ENCODE measurements at regions not wholly inside any gene's neighbourhood (a gene's known extent, or its start where the extent isn't known, plus 50 kb on each side); places are given as distances from the start of the nearest gene placed in this dataset.

GRCh38 chr5:56358703-56359681 lies 125.9 kb upstream of the ANKRD55 start:
- Mint-ChIP-seq H3K4me3 (no peak overlapping the region), H3K27ac (no peak overlapping the region)

GRCh38 chr5:56358046-56358445 lies 124.9 kb upstream of the ANKRD55 start:
- Mint-ChIP-seq H3K4me1 (ENCODE audit: low read depth in 2 of 2) (no peaks in the 10 kb centered on the region), H3K27me3 (peaks cover 23 to 59% of the 10 kb centered on the region in 2 donors), H3K4me3 (no peak overlapping the region), H3K9me3 (no peaks in the 10 kb centered on the region), H3K27ac (no peak overlapping the region), H3K36me3 (no peaks in the 10 kb centered on the region)
- ATAC-seq (no peak), DNase-seq (ENCODE audit: low spot score) (no peak)

More at GRCh38 chr5:56358703-56359681, 125.9 kb upstream of the ANKRD55 start:
- Mint-ChIP-seq H3K36me3 (no peaks in the 10 kb centered on the region), H3K4me1 (ENCODE audit: low read depth in 2 of 2) (no peaks in the 10 kb centered on the region), H3K9me3 (peaks cover under 1% of the 10 kb centered on the region), H3K27me3 (peaks cover 25 to 66% of the 10 kb centered on the region in 2 donors)
- no peak for ATAC-seq
- DNase-seq (ENCODE audit: low spot score): no peak

GRCh38 chr5:56357426-56357825 lies 124.3 kb upstream of the ANKRD55 start:
- no peaks in the 10 kb centered on the region for H3K36me3 Mint-ChIP-seq
- no peak for ATAC-seq
- H3K27me3 Mint-ChIP-seq: peaks cover 22 to 58% of the 10 kb centered on the region in 2 donors
- no peak overlapping the region for H3K27ac Mint-ChIP-seq
- H3K4me3 Mint-ChIP-seq: no peak overlapping the region
- no peaks in the 10 kb centered on the region for H3K9me3 Mint-ChIP-seq
- DNase-seq (ENCODE audit: low spot score): no peak
- no peaks in the 10 kb centered on the region for H3K4me1 Mint-ChIP-seq (ENCODE audit: low read depth in 2 of 2)

GRCh38 chr5:56356836-56357160 lies 123.7 kb upstream of the ANKRD55 start:
- Mint-ChIP-seq H3K4me3 (no peak overlapping the region), H3K36me3 (no peaks in the 10 kb centered on the region), H3K9me3 (no peaks in the 10 kb centered on the region), H3K4me1 (ENCODE audit: low read depth in 2 of 2) (no peaks in the 10 kb centered on the region), H3K27me3 (peaks cover 22 to 64% of the 10 kb centered on the region in 2 donors), H3K27ac (no peak overlapping the region)
- ATAC-seq: no peak
- no peak for DNase-seq (ENCODE audit: low spot score)

- no peaks in the 10 kb centered on the region for H3K9me3 Mint-ChIP-seq
- DNase-seq (ENCODE audit: low spot score) (no peak), ATAC-seq (no peak)
- no peaks in the 10 kb centered on the region for H3K4me1 Mint-ChIP-seq (ENCODE audit: low read depth in 2 of 2)
- no peak overlapping the region for H3K4me3 Mint-ChIP-seq
- H3K27me3 Mint-ChIP-seq: peaks cover 17 to 60% of the 10 kb centered on the region in 2 donors
- H3K27ac Mint-ChIP-seq: no peak overlapping the region
- H3K36me3 Mint-ChIP-seq: no peaks in the 10 kb centered on the region
Observed at GRCh38 chr5:56356121-56356835, 123.1 kb upstream of the ANKRD55 start.

GRCh38 chr5:56354836-56355235 lies 121.7 kb upstream of the ANKRD55 start:
- no peak for ATAC-seq
- no peak for DNase-seq (ENCODE audit: low spot score)
- Mint-ChIP-seq H3K36me3 (no peaks in the 10 kb centered on the region), H3K4me3 (no peak overlapping the region), H3K27me3 (peaks cover 24 to 50% of the 10 kb centered on the region in 2 donors), H3K9me3 (no peaks in the 10 kb centered on the region), H3K4me1 (ENCODE audit: low read depth in 2 of 2) (no peaks in the 10 kb centered on the region), H3K27ac (no peak overlapping the region)

- H3K4me3 Mint-ChIP-seq: no peak overlapping the region
- no peak overlapping the region for H3K27ac Mint-ChIP-seq
- no peaks in the 10 kb centered on the region for H3K4me1 Mint-ChIP-seq (ENCODE audit: low read depth in 2 of 2)
- ATAC-seq: no peak
- peaks cover 23 to 42% of the 10 kb centered on the region in 2 donors for H3K27me3 Mint-ChIP-seq
- H3K9me3 Mint-ChIP-seq: no peaks in the 10 kb centered on the region
- H3K36me3 Mint-ChIP-seq: no peaks in the 10 kb centered on the region
- no peak for DNase-seq (ENCODE audit: low spot score)
Observed at GRCh38 chr5:56352808-56353590, 119.9 kb upstream of the ANKRD55 start.

GRCh38 chr5:56350597-56351170 lies 117.6 kb upstream of the ANKRD55 start:
- no peak overlapping the region for H3K27ac Mint-ChIP-seq
- no peaks in the 10 kb centered on the region for H3K4me1 Mint-ChIP-seq (ENCODE audit: low read depth in 2 of 2)
- H3K27me3 Mint-ChIP-seq: peaks cover 23 to 33% of the 10 kb centered on the region in 2 donors
- no peaks in the 10 kb centered on the region for H3K9me3 Mint-ChIP-seq
- H3K4me3 Mint-ChIP-seq: no peak overlapping the region
- no peaks in the 10 kb centered on the region for H3K36me3 Mint-ChIP-seq
- DNase-seq (ENCODE audit: low spot score): no peak
- no peak for ATAC-seq

- ATAC-seq (no peak), DNase-seq (ENCODE audit: low spot score) (no peak)
- Mint-ChIP-seq H3K27me3 (peaks cover 23 to 28% of the 10 kb centered on the region in 2 donors), H3K9me3 (no peaks in the 10 kb centered on the region), H3K4me3 (no peak overlapping the region), H3K36me3 (no peaks in the 10 kb centered on the region), H3K4me1 (ENCODE audit: low read depth in 2 of 2) (no peaks in the 10 kb centered on the region), H3K27ac (no peak overlapping the region)
Observed at GRCh38 chr5:56350011-56350596, 117.0 kb upstream of the ANKRD55 start.

GRCh38 chr5:56349461-56349860 lies 116.3 kb upstream of the ANKRD55 start:
- Mint-ChIP-seq H3K4me3 (no peak overlapping the region), H3K4me1 (ENCODE audit: low read depth in 2 of 2) (no peaks in the 10 kb centered on the region), H3K27me3 (peaks cover 23 to 26% of the 10 kb centered on the region in 2 donors), H3K36me3 (no peaks in the 10 kb centered on the region), H3K9me3 (no peaks in the 10 kb centered on the region), H3K27ac (no peak overlapping the region)
- ATAC-seq (no peak), DNase-seq (ENCODE audit: low spot score) (no peak)

- Mint-ChIP-seq H3K4me3 (no peak overlapping the region), H3K4me1 (ENCODE audit: low read depth in 2 of 2) (no peaks in the 10 kb centered on the region)
- ATAC-seq: no peak
Observed at GRCh38 chr5:56346741-56347535, 113.8 kb upstream of the ANKRD55 start.

GRCh38 chr5:56346044-56346710 lies 113.0 kb upstream of the ANKRD55 start:
- H3K27ac Mint-ChIP-seq: no peak overlapping the region
- H3K27me3 Mint-ChIP-seq: peaks cover 24 to 28% of the 10 kb centered on the region in 2 donors
- ATAC-seq (no peak), DNase-seq (ENCODE audit: low spot score) (no peak)
- no peaks in the 10 kb centered on the region for H3K36me3 Mint-ChIP-seq
- no peaks in the 10 kb centered on the region for H3K4me1 Mint-ChIP-seq (ENCODE audit: low read depth in 2 of 2)
- H3K4me3 Mint-ChIP-seq: no peak overlapping the region
- no peaks in the 10 kb centered on the region for H3K9me3 Mint-ChIP-seq

More at GRCh38 chr5:56346741-56347535, 113.8 kb upstream of the ANKRD55 start:
- H3K27ac Mint-ChIP-seq: no peak overlapping the region
- DNase-seq (ENCODE audit: low spot score): no peak
- H3K36me3 Mint-ChIP-seq: no peaks in the 10 kb centered on the region
- no peaks in the 10 kb centered on the region for H3K9me3 Mint-ChIP-seq
- H3K27me3 Mint-ChIP-seq: peaks cover 24 to 25% of the 10 kb centered on the region in 2 donors
